Subcutaneous abdominal adipose tissue (tissue), 5 donors: ENCODE measurements at regions not wholly inside any gene's neighbourhood (a gene's known extent, or its start where the extent isn't known, plus 50 kb on each side); places are given as distances from the start of the nearest gene placed in this dataset.
"Not testable (repeated sequence)": the region's sequence is repeated elsewhere in the genome, so short reads cannot be mapped to it uniquely, and the experiment has no call there.

Experiments used
- H3K27ac ChIP-seq: one replicate; pipeline ENCODE4 v1.7.0; 2013; ENCODE audit warnings: low read depth, mild to moderate bottlenecking, inconsistent platforms, low read length, moderate library complexity
- H3K27me3 ChIP-seq, 5 donors: one replicate each; pipeline ENCODE4 v1.7.0; 2013; ENCODE audit warnings: low read length in 5 of 5, inconsistent platforms in 1 of 5; ENCODE audit not compliant: control insufficient read depth in 5 of 5, insufficient read depth in 4 of 5
- H3K36me3 ChIP-seq, 5 donors: one replicate each; pipeline ENCODE4 v1.7.0; 2013; ENCODE audit warnings: low read length in 5 of 5; ENCODE audit not compliant: control insufficient read depth in 5 of 5, insufficient read depth in 5 of 5
- H3K4me1 ChIP-seq, 5 donors: one replicate each; pipeline ENCODE4 v1.7.0; 2013; ENCODE audit warnings: low read length in 5 of 5, mild to moderate bottlenecking in 3 of 5, moderate library complexity in 1 of 5; ENCODE audit not compliant: control insufficient read depth in 5 of 5, insufficient read depth in 5 of 5
- H3K4me3 ChIP-seq, 5 donors: one replicate each; pipeline ENCODE4 v1.7.0; 2013; ENCODE audit warnings: low read length in 5 of 5, low read depth in 1 of 5
- H3K9ac ChIP-seq, 5 donors: one replicate each; pipeline ENCODE4 v1.7.0; 2013; ENCODE audit warnings: low read length in 5 of 5, mild to moderate bottlenecking in 4 of 5, moderate library complexity in 3 of 5
- H3K9me3 ChIP-seq, 5 donors: one replicate each; pipeline ENCODE4 v1.7.0; 2013; ENCODE audit warnings: low read length in 5 of 5; ENCODE audit not compliant: control insufficient read depth in 5 of 5
- donor health status: healthy.
- donor health status: healthy.
- donor health status: healthy.
- donor health status: healthy.
- donor health status: healthy.

GRCh38 chr2:111567233-111567632 lies 316.8 kb downstream of the ANAPC1 start:
- not testable (repeated sequence) for H3K36me3 ChIP-seq, H3K27me3 ChIP-seq, H3K9me3 ChIP-seq, H3K4me1 ChIP-seq, H3K27ac ChIP-seq, H3K9ac ChIP-seq, H3K4me3 ChIP-seq

GRCh38 chr2:111569356-111570199 lies 314.4 kb downstream of the ANAPC1 start:
- not testable (repeated sequence) for H3K9me3 ChIP-seq, H3K27me3 ChIP-seq, H3K4me1 ChIP-seq, H3K36me3 ChIP-seq, H3K9ac ChIP-seq, H3K4me3 ChIP-seq, H3K27ac ChIP-seq

GRCh38 chr2:111570300-111571114 lies 313.5 kb downstream of the ANAPC1 start:
- not testable (repeated sequence) for H3K27me3 ChIP-seq, H3K27ac ChIP-seq

GRCh38 chr2:111574803-111575202 lies 309.2 kb downstream of the ANAPC1 start:
- not testable (repeated sequence) for H3K4me3 ChIP-seq, H3K9me3 ChIP-seq, H3K9ac ChIP-seq, H3K27ac ChIP-seq, H3K27me3 ChIP-seq, H3K36me3 ChIP-seq, H3K4me1 ChIP-seq

More at GRCh38 chr2:111570300-111571114, 313.5 kb downstream of the ANAPC1 start:
- not testable (repeated sequence) for H3K4me3 ChIP-seq, H3K9ac ChIP-seq, H3K4me1 ChIP-seq, H3K9me3 ChIP-seq, H3K36me3 ChIP-seq

- H3K27me3 ChIP-seq, H3K4me3 ChIP-seq, H3K9ac ChIP-seq: not testable (repeated sequence)
These were observed 306.7 kb downstream of the ANAPC1 start for GRCh38 chr2:111577154-111577885.

GRCh38 chr2:111579500-111580134 lies 304.4 kb downstream of the ANAPC1 start:
- H3K4me1 ChIP-seq, H3K27ac ChIP-seq, H3K27me3 ChIP-seq, H3K9me3 ChIP-seq, H3K36me3 ChIP-seq, H3K4me3 ChIP-seq, H3K9ac ChIP-seq: not testable (repeated sequence)

More at GRCh38 chr2:111577154-111577885, 306.7 kb downstream of the ANAPC1 start:
- not testable (repeated sequence) for H3K9me3 ChIP-seq, H3K27ac ChIP-seq, H3K4me1 ChIP-seq, H3K36me3 ChIP-seq

- H3K4me3 ChIP-seq, H3K9me3 ChIP-seq, H3K9ac ChIP-seq, H3K27me3 ChIP-seq, H3K36me3 ChIP-seq, H3K27ac ChIP-seq, H3K4me1 ChIP-seq: not testable (repeated sequence)
These were observed 303.4 kb downstream of the ANAPC1 start for GRCh38 chr2:111580616-111581015.

GRCh38 chr2:111582090-111582489 lies 301.9 kb downstream of the ANAPC1 start:
- not testable (repeated sequence) for H3K27ac ChIP-seq

GRCh38 chr2:111583480-111583879 lies 300.5 kb downstream of the ANAPC1 start:
- H3K9ac ChIP-seq, H3K4me1 ChIP-seq, H3K36me3 ChIP-seq, H3K27ac ChIP-seq, H3K27me3 ChIP-seq, H3K9me3 ChIP-seq, H3K4me3 ChIP-seq: not testable (repeated sequence)

More at GRCh38 chr2:111582090-111582489, 301.9 kb downstream of the ANAPC1 start:
- not testable (repeated sequence) for H3K36me3 ChIP-seq, H3K27me3 ChIP-seq, H3K9me3 ChIP-seq, H3K4me1 ChIP-seq, H3K4me3 ChIP-seq, H3K9ac ChIP-seq
